Kidney epithelial cell (primary cell): ENCODE measurements at regions not wholly inside any gene's neighbourhood (a gene's known extent, or its start where the extent isn't known, plus 50 kb on each side); places are given as distances from the start of the nearest gene placed in this dataset.

ENCODE experiments used
- DNase-seq: peaks from one replicate; pipeline ENCODE4 v3.0.0-alpha.2; 2010; ENCODE audit warnings: low read depth
- H3K27me3 ChIP-seq: 2 replicates; pipeline ENCODE4 v1.6.0; 2011; ENCODE audit warnings: low read length; ENCODE audit not compliant: control insufficient read depth, insufficient read depth
- H3K36me3 ChIP-seq: 2 replicates; pipeline ENCODE4 v1.5.1; 2011; ENCODE audit warnings: low read length; ENCODE audit not compliant: control insufficient read depth, insufficient read depth
- H3K4me3 ChIP-seq: 2 replicates; pipeline ENCODE4 v1.5.1; 2011; ENCODE audit warnings: low read depth, mild to moderate bottlenecking, control low read depth, low read length
- CTCF ChIP-seq: IDR thresholded peaks from 2 replicates; pipeline ENCODE4 v1.5.1; 2011; ENCODE audit warnings: mild to moderate bottlenecking, moderate library complexity, low read length, control low read depth, inconsistent platforms; ENCODE audit not compliant: insufficient read depth, poor library complexity, severe bottlenecking

- H3K27me3 ChIP-seq, result peaks cover 9% of the 10 kb centered on the region
- no peaks in the 10 kb centered on the region for H3K36me3 ChIP-seq
- DNase-seq, result no peak
- TF ChIP-seq CTCF, result no peak
- H3K4me3 ChIP-seq, result no peak overlapping the region
Measured at GRCh38 chr20:61146023-61146422, 106.0 kb upstream of the CDH4 start.

GRCh38 chr20:61149636-61150035 is 102.4 kb upstream of the CDH4 start:
- DNase-seq, result no peak
- Histone ChIP-seq H3K36me3 (no peaks in the 10 kb centered on the region), H3K27me3 (peaks cover 16% of the 10 kb centered on the region), H3K4me3 (no peak overlapping the region)
- TF ChIP-seq CTCF, result no peak

GRCh38 chr20:61157301-61157700 is 94.8 kb upstream of the CDH4 start:
- H3K27me3 ChIP-seq, result peaks cover 4% of the 10 kb centered on the region
- no peak for DNase-seq
- H3K36me3 ChIP-seq, result no peaks in the 10 kb centered on the region
- H3K4me3 ChIP-seq, result no peak overlapping the region
- TF ChIP-seq CTCF, result no peak

GRCh38 chr20:61159957-61160686 is 91.9 kb upstream of the CDH4 start:
- peaks cover 11% of the 10 kb centered on the region for H3K27me3 ChIP-seq
- no peak overlapping the region for H3K4me3 ChIP-seq
- TF ChIP-seq CTCF, result no peak
- H3K36me3 ChIP-seq, result no peaks in the 10 kb centered on the region
- DNase-seq, result no peak

GRCh38 chr20:61161726-61162390 is 90.2 kb upstream of the CDH4 start:
- no peak overlapping the region for H3K4me3 ChIP-seq
- peaks cover 11% of the 10 kb centered on the region for H3K27me3 ChIP-seq
- DNase-seq, result no peak
- no peaks in the 10 kb centered on the region for H3K36me3 ChIP-seq
- no peak for TF ChIP-seq CTCF
